ENCODE measurements at regions not wholly inside any gene's neighbourhood (a gene's known extent, or its start where the extent isn't known, plus 50 kb on each side); places are given as distances from the start of the nearest gene placed in this dataset.
A peak's percentile ranks its signal among the peaks of the same experiment; 100 is the strongest.

DNA sequence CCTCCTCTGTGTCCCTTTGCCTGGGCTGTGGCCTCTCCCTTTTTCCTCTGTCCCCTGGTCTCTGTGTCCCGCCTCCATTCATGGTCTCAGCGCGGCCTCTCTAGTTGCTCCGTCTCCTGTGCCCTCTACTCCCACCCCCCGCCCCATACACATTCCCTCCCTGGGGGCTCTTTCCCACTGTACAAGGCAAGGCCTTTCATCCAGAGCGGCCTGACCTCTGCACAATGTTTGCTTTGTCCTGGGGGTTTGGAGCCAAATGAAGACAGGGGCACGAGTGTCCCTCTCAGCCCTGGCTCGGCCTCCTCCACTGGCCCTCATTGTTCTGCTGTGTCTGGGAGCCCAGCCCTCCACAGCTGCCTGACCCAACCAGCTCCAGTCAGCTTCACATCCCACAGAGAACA is 678.6 kb downstream of the BCL11B start:
- H3K4me1 Mint-ChIP-seq (ENCODE audit: low read depth): no peaks in the 10 kb centered on the region
- H3K27ac Mint-ChIP-seq: no peak overlapping the region
- H3K9me3 Mint-ChIP-seq: peaks cover 9% of the 10 kb centered on the region
- H3K27me3 Mint-ChIP-seq: no peaks in the 10 kb centered on the region
- DNase-seq: no peak
- H3K36me3 Mint-ChIP-seq (ENCODE audit: low read depth): peaks cover 3% of the 10 kb centered on the region
- H3K4me3 Mint-ChIP-seq: no peak overlapping the region

DNA sequence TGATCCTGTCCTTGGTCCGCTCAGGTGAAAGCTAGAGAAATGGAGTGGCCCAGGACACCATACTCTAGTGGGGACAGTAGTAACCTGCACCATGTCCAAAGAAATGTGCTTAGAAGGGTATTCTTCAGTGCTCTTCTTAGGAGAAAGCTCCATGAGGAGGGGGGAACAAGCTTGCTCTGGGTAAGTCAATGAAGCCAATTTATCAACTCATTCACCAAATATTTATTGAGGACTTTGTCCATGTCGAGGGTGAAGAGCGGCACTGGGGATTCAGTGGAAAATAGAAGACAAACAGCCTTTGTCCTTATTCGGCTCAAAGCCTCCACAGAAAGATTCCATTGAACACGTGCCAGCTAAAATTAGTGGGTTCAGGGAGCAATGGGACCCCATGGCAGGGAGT is 677.8 kb downstream of the BCL11B start:
- Mint-ChIP-seq H3K9me3 (peaks cover 9% of the 10 kb centered on the region), H3K27me3 (no peaks in the 10 kb centered on the region), H3K27ac (no peak overlapping the region), H3K36me3 (ENCODE audit: low read depth) (peaks cover 3% of the 10 kb centered on the region), H3K4me1 (ENCODE audit: low read depth) (no peaks in the 10 kb centered on the region), H3K4me3 (no peak overlapping the region)
- no peak for DNase-seq

DNA sequence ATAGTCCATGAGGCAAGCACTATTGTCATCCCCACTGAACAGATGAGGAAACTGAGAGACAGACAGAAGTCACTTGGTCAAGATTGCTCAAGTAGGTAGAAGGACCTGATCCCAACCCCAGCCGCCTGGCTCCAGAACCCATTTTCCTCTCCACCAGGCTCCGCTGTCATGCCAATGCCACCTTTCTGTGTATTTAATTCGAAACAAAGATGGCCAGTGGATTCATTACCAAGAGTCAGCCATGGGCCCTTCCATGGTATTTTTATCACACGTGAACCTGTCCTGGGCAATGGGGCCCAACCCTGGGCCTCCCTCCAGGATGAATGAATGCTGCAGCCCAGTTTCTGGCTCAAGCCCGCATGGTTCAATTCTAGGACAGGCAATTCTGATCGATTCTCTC is 673.4 kb downstream of the BCL11B start:
- H3K4me3 Mint-ChIP-seq: no peak overlapping the region
- peaks cover 9% of the 10 kb centered on the region for H3K9me3 Mint-ChIP-seq
- H3K27me3 Mint-ChIP-seq: no peaks in the 10 kb centered on the region
- H3K27ac Mint-ChIP-seq: no peak overlapping the region
- DNase-seq: no peak
- H3K4me1 Mint-ChIP-seq (ENCODE audit: low read depth): no peaks in the 10 kb centered on the region
- H3K36me3 Mint-ChIP-seq (ENCODE audit: low read depth): peaks cover 3% of the 10 kb centered on the region

DNA sequence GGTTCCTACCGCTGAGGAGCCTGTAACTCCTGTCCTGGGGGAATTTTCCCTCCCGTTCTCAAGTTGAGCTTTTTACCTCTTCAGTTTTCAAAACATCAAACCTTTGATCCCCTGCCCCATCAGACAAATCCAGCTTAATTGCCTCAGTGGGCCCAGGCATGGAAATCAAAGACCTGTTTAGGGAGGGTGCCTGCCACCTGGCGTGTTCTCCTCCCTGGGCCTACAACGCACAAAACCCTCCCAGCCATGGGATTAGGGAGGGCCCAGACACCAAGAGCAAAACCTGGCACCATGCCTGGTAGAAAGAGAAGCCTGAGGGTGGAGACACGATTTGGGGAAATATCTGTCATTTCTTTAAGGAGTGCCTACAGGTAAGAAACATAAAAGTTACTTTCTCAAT is 672.9 kb downstream of the BCL11B start:
- H3K27ac Mint-ChIP-seq: no peak overlapping the region
- no peaks in the 10 kb centered on the region for H3K27me3 Mint-ChIP-seq
- peaks cover 3% of the 10 kb centered on the region for H3K36me3 Mint-ChIP-seq (ENCODE audit: low read depth)
- DNase-seq: no peak
- H3K9me3 Mint-ChIP-seq: peaks cover 9% of the 10 kb centered on the region
- H3K4me3 Mint-ChIP-seq: no peak overlapping the region
- H3K4me1 Mint-ChIP-seq (ENCODE audit: low read depth): no peaks in the 10 kb centered on the region

DNA sequence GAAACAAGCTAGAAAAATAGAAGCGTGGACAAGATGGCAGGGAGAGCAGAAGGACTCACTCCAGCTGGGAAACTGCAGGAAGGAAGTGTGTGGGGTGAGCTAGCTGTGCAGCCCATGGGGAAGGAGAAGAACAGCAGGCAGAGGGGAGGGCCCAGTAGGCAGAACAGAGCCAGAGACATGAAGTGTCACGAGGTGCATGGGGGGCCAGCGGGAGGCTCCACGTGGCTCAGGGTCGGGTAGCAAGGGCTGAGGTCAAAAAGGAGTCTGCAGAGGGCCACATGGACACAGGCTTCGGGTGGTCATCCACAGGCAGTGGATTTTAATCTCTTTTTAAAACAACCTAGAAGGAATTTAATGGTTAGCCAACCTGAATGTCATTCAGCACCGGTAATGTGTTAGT is 669.0 kb downstream of the BCL11B start:
- H3K9me3 Mint-ChIP-seq: no peaks in the 10 kb centered on the region
- H3K27ac Mint-ChIP-seq: no peak overlapping the region
- DNase-seq: no peak
- H3K36me3 Mint-ChIP-seq (ENCODE audit: low read depth): no peaks in the 10 kb centered on the region
- no peaks in the 10 kb centered on the region for H3K27me3 Mint-ChIP-seq
- no peak overlapping the region for H3K4me3 Mint-ChIP-seq
- H3K4me1 Mint-ChIP-seq (ENCODE audit: low read depth): peaks cover 1% of the 10 kb centered on the region

DNA sequence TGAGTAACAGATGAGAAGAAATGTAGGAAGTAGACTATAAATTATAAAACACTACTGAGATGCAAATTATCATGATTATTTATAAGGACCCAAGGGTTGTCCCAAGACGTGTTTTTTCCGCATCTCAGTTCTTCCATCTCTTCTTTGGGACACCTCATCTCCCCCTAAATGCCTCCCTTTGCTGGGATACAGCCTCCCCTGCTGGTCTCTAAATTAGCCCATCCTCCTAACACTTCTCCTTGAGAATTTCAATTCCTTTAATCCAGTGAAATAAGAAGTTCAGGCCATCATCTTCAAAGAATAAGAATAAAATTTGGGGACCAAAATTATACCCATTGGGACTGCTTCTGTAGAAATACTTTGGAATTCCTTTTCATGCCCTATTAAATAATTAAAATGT is 667.0 kb downstream of the BCL11B start:
- Mint-ChIP-seq H3K4me3 (no peak overlapping the region), H3K36me3 (ENCODE audit: low read depth) (no peaks in the 10 kb centered on the region), H3K4me1 (ENCODE audit: low read depth) (peaks cover 16% of the 10 kb centered on the region), H3K27ac (no peak overlapping the region), H3K27me3 (no peaks in the 10 kb centered on the region), H3K9me3 (no peaks in the 10 kb centered on the region)
- no peak for DNase-seq

DNA sequence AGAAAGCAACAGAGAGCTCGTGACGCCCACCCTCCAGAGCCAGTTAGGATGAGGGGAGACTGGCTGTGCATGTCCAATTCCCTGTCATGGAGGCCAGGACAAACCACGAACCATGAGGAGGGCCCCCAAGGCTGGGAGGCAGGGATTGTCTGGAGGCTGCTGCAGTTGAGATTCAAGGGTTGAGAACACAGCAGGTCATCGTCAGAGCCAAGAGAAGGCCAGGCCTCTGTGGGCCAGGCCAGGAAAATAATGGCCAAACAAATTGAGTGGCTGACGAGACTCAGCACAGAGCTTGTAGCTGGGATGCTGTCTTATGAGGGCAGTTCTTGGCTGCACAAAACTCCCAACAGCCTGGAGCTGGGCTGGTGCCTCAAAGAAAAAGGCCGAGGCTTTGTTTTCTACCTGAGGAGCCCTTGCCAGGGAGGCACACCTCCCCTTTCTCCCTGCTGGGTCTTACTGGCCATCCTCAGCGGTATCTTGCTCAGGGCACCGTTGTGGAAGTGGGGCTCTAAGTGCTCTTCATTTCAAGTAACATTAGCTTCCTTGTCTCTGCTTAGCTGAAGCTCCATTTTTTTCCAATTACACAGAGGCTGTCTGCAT is 665.9 kb downstream of the BCL11B start:
- no peak overlapping the region for H3K4me3 Mint-ChIP-seq
- H3K4me1 Mint-ChIP-seq (ENCODE audit: low read depth): peaks cover 16% of the 10 kb centered on the region
- no peak for DNase-seq
- H3K27me3 Mint-ChIP-seq: no peaks in the 10 kb centered on the region
- no peaks in the 10 kb centered on the region for H3K36me3 Mint-ChIP-seq (ENCODE audit: low read depth)
- H3K9me3 Mint-ChIP-seq: no peaks in the 10 kb centered on the region
- H3K27ac Mint-ChIP-seq: no peak overlapping the region

DNA sequence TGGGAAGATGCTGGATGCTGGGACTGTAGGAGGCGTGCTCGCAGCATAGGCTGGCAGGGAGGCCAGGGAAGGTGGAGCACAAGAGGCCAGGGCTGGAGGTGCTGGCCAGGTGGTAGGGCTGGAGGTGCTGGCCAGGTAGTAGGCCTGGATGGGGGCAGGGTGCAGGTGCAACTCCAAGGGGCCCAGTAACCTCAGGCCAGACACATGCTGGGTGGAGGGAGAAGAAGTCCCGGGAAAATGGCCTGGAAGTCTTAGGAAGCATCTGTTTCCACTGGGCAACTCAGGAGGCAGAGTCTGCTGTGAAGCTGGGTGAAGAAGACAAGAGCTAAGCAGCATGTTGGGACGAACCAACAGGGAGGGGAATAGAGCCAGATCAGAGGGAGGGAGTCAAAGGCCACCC is 665.2 kb downstream of the BCL11B start:
- no peak overlapping the region for H3K4me3 Mint-ChIP-seq
- H3K9me3 Mint-ChIP-seq: no peaks in the 10 kb centered on the region
- no peak for DNase-seq
- H3K27me3 Mint-ChIP-seq: no peaks in the 10 kb centered on the region
- H3K36me3 Mint-ChIP-seq (ENCODE audit: low read depth): no peaks in the 10 kb centered on the region
- H3K27ac Mint-ChIP-seq: no peak overlapping the region
- H3K4me1 Mint-ChIP-seq (ENCODE audit: low read depth): peaks cover 18% of the 10 kb centered on the region

DNA sequence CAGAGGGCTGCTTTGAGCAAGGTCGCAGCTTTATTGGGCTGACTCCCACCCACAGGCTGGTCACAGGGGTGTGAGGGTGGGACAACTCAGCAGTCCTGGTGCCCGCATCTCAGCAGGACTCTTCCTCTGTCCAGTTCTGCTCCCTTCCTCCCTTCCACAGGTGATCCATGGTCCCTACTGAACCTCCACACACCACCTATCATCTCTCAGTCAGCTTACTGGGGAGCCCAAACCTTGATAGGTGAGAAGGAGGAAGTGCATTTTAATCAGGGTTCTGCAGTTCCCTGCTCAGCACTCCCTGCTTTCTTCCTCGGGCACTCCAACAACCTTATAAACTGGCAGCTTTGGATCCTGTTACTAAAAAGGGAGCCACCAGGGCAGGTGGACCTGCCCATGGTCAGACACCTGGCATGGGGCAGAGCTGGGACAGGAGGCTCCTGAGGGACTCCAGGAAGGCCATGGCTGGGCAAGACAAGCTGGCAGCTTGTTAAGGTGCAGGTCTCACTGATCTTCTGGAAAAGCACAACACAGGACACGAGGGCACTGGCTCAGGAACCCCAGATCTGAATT is 664.6 kb downstream of the BCL11B start:
- Mint-ChIP-seq H3K4me3 (no peak overlapping the region), H3K4me1 (ENCODE audit: low read depth) (peaks cover 18% of the 10 kb centered on the region), H3K9me3 (no peaks in the 10 kb centered on the region), H3K36me3 (ENCODE audit: low read depth) (no peaks in the 10 kb centered on the region), H3K27me3 (no peaks in the 10 kb centered on the region), H3K27ac (no peak overlapping the region)
- DNase-seq: no peak

DNA sequence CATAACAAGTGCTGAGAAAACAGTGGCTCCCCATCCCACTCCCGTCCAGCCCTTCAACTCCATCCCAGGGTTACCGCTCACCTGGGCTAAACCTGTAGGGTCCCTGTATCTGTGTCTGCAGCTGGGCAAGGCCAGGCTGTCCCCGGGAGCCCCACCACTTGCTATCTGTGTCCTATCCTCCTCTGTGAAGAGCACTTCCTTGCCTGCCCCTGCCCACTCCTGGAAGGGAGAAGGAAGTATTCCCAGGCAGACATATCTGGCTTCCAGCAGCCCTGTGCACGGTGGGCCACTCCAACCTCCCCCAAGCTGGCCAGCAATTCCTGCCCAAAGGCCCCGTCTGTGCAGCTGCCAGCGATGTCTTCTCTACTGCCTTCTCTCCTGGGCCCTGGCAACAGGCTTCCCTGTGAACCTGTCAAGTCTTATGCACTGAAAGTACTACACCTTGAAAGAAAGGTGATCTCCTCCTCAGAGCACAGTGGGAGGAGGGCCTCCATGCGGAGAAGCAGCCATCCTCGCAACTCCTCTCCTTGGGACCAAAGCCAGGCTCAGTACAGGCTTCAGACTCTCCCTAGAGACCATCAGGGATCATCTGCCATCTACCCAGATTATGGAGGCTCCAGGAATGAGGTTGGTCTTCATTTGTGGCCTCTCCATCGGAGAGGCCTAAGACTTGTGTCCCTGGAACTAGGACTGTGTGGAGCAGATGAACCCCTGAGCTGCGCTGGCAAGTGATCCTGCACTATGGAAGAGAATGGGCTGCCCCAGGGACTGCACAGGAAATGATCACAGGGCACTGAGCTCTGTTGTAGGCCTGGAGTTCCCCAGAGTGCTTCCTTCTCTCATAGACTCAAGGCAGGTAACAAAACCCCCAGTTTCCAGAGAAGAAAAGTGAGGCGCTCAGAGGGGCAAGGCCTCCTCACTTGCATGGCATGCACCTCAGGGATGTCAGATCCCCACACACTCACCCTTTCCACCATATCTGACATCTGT is 663.6 kb downstream of the BCL11B start:
- peak; percentile 54 for DNase-seq
- Mint-ChIP-seq H3K27ac (peak overlapping the region; percentile 87), H3K27me3 (no peaks in the 10 kb centered on the region)

DNA sequence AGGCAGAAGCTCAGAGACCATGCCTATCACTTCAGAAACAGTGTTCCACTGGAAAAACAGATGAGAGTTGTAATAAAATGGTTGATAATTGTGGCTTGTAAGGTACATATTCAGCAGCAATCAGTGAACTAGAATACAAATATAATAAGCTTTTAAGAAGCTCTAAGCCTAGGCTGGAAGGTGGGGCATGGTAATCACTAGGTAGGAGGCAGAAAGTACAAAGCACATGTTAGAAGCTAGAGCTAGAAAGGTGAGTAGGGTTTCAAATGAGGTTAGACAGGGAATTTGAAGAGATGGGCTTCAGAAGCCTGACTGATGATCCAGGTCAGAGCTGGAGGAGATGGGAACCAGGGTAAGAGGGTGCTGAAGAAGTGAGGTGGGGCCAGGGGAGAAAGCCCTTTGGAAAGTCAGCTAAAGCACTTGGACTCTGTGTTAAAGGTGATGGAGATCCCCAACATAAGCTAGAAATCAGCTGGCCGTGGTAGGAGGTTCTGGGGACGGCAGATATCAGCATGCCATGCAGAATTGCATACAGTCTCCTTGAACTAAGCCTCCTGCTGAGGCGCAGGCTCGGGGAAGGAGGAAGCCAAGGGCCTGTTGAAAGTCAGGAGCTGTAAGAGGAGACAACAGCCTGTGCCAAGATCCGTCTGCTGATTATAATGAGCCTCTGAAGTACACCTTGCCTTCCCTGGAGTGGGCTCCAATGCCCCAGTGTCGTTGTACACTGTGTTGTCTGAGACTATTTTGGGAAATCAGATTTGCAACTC is 659.4 kb downstream of the BCL11B start:
- no peak overlapping the region for H3K27ac Mint-ChIP-seq
- H3K4me3 Mint-ChIP-seq: no peak overlapping the region
- H3K36me3 Mint-ChIP-seq (ENCODE audit: low read depth): no peaks in the 10 kb centered on the region
- peaks cover 18% of the 10 kb centered on the region for H3K4me1 Mint-ChIP-seq (ENCODE audit: low read depth)
- no peak for DNase-seq
- peaks cover 3% of the 10 kb centered on the region for H3K9me3 Mint-ChIP-seq
- H3K27me3 Mint-ChIP-seq: no peaks in the 10 kb centered on the region

More for the DNA sequence above, 663.6 kb downstream of the BCL11B start:
- Mint-ChIP-seq H3K9me3 (no peaks in the 10 kb centered on the region), H3K4me1 (ENCODE audit: low read depth) (peaks cover 18% of the 10 kb centered on the region), H3K36me3 (ENCODE audit: low read depth) (no peaks in the 10 kb centered on the region), H3K4me3 (no peak overlapping the region)

DNA sequence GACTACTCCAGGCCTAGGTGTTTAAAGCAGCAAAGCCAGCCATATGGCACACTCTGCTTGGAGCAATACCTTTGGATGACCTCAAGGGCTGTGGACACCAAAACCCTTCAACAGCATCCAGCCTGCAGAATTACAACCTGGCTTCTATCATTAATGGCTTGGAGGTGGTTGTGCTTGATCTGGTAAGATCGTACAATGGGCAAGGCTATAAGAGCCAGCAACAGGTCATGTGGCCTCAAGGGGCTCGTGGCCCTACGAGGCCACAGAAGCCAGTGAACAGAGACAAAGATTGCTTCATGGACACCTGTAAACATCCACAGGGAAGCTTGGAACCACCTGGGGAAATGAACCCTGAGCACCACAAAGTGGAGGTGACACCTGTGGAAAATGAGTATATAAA is 657.3 kb downstream of the BCL11B start:
- Mint-ChIP-seq H3K4me3 (no peak overlapping the region), H3K27me3 (no peaks in the 10 kb centered on the region), H3K4me1 (ENCODE audit: low read depth) (peaks cover 2% of the 10 kb centered on the region), H3K36me3 (ENCODE audit: low read depth) (no peaks in the 10 kb centered on the region), H3K27ac (no peak overlapping the region), H3K9me3 (peaks cover 5% of the 10 kb centered on the region)
- DNase-seq: no peak

DNA sequence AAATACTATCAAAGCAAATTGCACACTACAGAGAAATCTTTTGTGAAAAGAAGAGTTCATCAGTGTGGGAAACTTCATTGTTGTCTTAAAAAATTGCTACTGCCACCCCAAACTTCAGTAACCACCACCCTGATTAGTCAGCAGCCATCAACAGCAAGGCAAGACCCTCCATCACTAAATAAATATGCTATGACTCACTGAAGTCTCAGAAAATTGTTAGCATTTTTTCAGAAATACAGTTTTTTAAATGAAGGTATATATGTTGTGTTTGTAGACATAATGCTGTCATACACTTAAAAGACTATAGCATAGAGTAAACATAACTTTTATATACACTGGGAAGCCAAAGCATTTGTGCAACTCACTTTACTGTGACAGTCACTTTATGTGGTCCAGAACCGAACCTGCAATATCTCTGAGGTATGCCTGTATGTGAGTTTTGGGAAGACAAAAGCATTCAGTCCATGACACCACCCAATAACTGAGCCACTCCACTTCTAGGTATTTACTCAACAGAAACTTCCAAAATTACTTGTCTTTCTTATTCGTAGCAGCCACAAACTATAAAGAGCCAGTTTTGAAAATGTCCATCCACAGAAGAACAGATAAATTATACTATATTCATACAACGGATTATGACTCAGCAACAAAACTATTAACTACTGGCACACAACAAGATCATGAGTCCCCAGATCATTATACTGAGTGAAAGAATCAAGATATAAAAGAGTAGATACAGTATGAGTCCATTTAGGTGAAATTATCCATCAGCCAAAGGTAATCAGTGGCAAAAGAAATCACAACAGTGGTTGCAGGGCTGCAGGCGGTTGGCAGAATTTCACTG is 649.6 kb downstream of the BCL11B start:
- DNase-seq: no peak
- Mint-ChIP-seq H3K4me1 (ENCODE audit: low read depth) (peaks cover 10% of the 10 kb centered on the region), H3K4me3 (no peak overlapping the region), H3K9me3 (peaks cover 12% of the 10 kb centered on the region), H3K27me3 (no peaks in the 10 kb centered on the region), H3K27ac (no peak overlapping the region), H3K36me3 (ENCODE audit: low read depth) (no peaks in the 10 kb centered on the region)
